HEK293 (cell line): ENCODE measurements at regions not wholly inside any gene's neighbourhood (a gene's known extent, or its start where the extent isn't known, plus 50 kb on each side); places are given as distances from the start of the nearest gene placed in this dataset.

Experiments
- CTCF ChIP-seq: fragments of 450-650 bp; formaldehyde crosslinking; IDR thresholded peaks from 2 replicates; pipeline ENCODE4 v1.5.1; 2016; ENCODE audit warnings: missing biosample characterization, missing genetic modification characterization
- KLF9 ChIP-seq: fragments of 450-650 bp; formaldehyde crosslinking; IDR thresholded peaks from 2 replicates; pipeline ENCODE4 v1.5.1; 2016; ENCODE audit warnings: missing biosample characterization, missing genetic modification characterization, low read depth
- REST ChIP-seq: fragments of 450-650 bp; formaldehyde crosslinking; IDR thresholded peaks from 2 replicates; pipeline ENCODE4 v1.5.1; 2016; ENCODE audit warnings: missing biosample characterization, missing genetic modification characterization

- TF ChIP-seq REST (tag by site-specific recombination) (no peak), CTCF (tag by site-specific recombination) (no peak), KLF9 (tag by site-specific recombination) (no peak)
Measured at GRCh38 chr2:217118559-217119284, 258.9 kb upstream of the TNP1 start.
